ENCODE measurements at regions not wholly inside any gene's neighbourhood (a gene's known extent, or its start where the extent isn't known, plus 50 kb on each side); places are given as distances from the start of the nearest gene placed in this dataset.
"Not testable (repeated sequence)": the region's sequence is repeated elsewhere in the genome, so short reads cannot be mapped to it uniquely, and the experiment has no call there.

GRCh38 chr1:245102149-245102548, 52.6 kb upstream of the KIF26B start:
- not testable (repeated sequence) for FAIRE-seq; DNase-seq (ENCODE audit: insufficient read length, low spot score)

- no peak for DNase-seq (ENCODE audit: insufficient read length, low spot score)
- FAIRE-seq: no peak
Observed at GRCh38 chr1:245099401-245099800, 55.4 kb upstream of the KIF26B start.

GRCh38 chr1:245098924-245099323, 55.9 kb upstream of the KIF26B start:
- no peak for FAIRE-seq
- DNase-seq (ENCODE audit: insufficient read length, low spot score): no peak

GRCh38 chr1:245096311-245097066, 58.3 kb upstream of the KIF26B start:
- no peak for FAIRE-seq
- no peak for DNase-seq (ENCODE audit: insufficient read length, low spot score)

GRCh38 chr1:245095903-245096302, 58.9 kb upstream of the KIF26B start:
- DNase-seq (ENCODE audit: insufficient read length, low spot score) (no peak), FAIRE-seq (no peak)

DNA sequence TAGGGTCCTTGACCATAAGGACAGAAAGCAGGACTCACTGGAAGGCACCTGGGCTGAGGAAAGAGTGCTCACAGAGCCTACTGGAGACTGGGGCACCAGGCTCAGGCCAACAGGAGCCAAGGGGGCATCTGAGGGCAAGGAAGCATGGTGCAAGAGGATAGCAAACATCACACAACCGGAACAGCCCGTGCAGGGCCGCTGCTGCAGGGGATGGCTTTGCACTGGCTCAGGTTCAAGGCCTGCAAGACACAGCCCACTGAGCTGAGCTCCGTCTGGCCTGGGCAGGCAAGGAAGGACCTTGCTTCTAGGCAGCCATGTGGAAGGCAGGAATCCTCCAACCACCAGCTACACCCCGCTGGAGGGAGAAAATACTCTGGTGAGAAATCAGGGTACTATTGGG, 59.8 kb upstream of the KIF26B start:
- DNase-seq (ENCODE audit: insufficient read length, low spot score): no peak
- FAIRE-seq: no peak

DNA sequence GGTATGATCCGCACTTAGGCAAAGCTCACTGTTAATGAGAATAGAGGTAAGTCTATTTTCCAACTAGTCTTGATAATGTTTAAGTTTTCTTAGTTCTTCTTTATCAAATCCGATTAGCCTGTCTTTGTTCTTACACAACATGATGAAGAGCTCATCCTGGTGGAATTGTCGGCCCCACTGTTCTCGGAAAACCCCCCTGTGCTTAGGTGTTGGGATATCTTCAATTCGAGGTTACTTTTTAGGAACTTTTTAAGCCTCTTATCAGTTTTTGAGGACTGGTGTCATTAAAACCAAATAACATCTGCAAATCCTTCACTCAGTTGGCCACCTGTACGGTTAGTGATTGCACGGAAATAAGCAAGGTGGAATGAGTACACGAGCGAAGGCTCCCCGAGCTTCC, 60.7 kb upstream of the KIF26B start:
- FAIRE-seq (no peak), DNase-seq (ENCODE audit: insufficient read length, low spot score) (no peak)

DNA sequence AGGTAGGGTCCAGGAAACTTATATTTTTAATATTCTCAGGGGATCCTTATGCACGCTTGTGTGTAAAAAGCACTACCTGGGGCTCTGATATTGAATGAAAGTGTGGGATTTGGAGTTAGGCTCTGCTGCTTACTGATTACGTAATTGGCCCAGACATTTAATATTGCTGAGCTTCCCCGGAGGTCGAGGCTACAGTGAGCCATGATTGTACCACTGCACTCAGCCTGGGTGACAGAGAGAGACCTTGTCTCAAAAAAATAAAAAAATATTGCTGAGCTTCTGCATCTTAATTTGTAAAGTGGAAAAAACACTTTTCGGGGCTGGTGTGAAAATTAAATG, 62.2 kb upstream of the KIF26B start:
- DNase-seq (ENCODE audit: insufficient read length, low spot score) (no peak), FAIRE-seq (no peak)

DNA sequence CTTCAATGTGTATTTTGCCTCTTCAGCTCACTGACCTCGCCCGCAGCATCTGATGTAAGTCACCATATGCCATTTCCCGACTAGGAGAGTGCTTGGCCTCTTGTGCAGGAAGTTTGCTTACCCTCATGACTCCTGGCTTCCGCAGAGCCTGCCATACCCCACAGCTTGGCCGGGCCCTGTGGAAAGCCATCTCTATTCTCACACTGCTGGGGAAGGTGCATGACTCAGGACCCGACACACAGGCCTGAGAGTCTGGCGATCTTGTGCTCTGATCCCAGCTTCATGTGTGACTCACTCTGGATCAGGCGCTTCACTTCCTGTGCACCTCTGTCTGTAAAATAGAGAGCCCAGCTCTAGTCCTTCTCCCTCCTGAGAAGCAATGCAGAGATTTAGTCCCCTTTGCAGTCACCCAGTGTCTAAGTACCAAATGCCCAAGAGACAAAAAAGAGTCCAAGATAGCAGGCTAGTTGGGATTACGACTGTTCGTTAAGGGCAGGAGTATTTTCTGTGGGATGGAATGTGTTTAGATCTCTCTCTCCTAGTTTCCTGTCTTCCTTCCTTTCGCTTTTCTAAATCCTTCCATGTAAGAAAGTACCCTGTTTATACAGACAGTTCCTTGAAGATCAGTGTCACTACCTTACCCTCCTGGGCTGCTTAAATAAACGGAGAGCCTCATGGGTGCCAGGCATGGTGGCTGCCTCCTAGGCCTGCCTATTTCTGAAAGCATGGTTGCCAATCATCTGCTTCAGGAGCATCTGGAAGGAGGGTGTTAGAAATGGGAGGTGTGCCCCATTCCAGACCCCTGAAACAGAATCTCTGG, 62.8 kb upstream of the KIF26B start:
- DNase-seq (ENCODE audit: insufficient read length, low spot score) (peak; percentile 89), FAIRE-seq (peak; percentile 81)

DNA sequence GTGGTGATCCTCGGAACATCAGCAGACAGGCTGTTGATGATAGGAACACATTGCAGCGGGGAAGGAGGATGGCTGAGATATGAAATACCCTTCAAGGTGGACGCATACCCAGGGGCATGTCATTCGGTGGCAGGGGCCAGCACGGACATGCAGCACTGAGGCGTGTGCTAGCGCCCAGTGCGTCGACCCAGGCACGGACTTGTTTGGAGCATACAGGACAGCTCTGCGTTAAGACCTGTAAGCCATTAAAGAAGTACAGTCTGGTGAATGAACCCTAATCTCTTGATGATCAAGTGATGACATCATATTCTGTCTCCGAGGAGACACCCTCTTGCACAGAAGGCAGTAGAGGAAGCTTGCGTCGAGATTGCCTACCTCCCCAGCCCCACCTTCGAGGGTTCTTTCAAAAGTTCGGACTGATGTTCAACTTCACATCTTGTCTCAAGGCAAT, 63.6 kb upstream of the KIF26B start:
- DNase-seq (ENCODE audit: insufficient read length, low spot score) (no peak), FAIRE-seq (no peak)

DNA sequence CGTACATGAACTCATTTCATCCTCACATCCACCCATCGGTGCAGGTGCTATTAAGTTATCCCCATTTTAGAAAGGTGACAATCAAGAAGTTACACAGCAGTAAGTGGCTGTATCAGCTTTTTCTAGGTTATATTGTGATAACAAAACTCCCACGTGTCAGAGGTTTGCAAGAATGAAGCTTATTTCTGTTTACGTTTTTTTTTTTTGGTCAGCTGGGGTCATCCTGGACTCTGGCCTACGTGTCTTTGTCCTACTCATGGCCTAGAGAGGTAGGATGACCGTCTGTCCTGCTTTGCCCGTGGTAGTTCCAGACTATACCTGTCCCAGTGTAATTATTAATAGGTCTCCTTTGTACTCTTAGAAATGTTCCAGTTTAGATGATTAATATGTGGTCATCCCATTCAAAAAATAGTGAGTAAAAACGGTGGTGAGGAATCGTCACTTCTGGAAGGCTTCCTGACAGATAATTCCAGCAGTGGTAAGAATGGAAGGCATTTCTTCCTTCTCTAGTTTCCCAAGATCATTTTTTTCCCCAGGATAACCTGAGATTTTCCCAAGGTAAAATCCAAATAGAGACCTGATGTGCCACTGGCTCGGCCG, 64.2 kb upstream of the KIF26B start:
- DNase-seq (ENCODE audit: insufficient read length, low spot score): no peak
- FAIRE-seq: no peak

GRCh38 chr1:245087723-245088122, 67.1 kb upstream of the KIF26B start:
- DNase-seq (ENCODE audit: insufficient read length, low spot score) (no peak), FAIRE-seq (no peak)

GRCh38 chr1:245086389-245086969, 68.3 kb upstream of the KIF26B start:
- no peak for FAIRE-seq
- no peak for DNase-seq (ENCODE audit: insufficient read length, low spot score)

- FAIRE-seq: peak; percentile 9
- DNase-seq (ENCODE audit: insufficient read length, low spot score): peak; percentile 71
Observed at GRCh38 chr1:245085508-245086095, 69.2 kb upstream of the KIF26B start.

- no peak for FAIRE-seq
Observed at GRCh38 chr1:245084551-245084950, 70.2 kb upstream of the KIF26B start.

GRCh38 chr1:245079021-245079609, 75.7 kb upstream of the KIF26B start:
- no peak for FAIRE-seq

More at GRCh38 chr1:245084551-245084950, 70.2 kb upstream of the KIF26B start:
- DNase-seq (ENCODE audit: insufficient read length, low spot score): no peak

GRCh38 chr1:245074898-245075297, 79.9 kb upstream of the KIF26B start:
- DNase-seq (ENCODE audit: insufficient read length, low spot score): no peak
- FAIRE-seq: no peak

More at GRCh38 chr1:245079021-245079609, 75.7 kb upstream of the KIF26B start:
- no peak for DNase-seq (ENCODE audit: insufficient read length, low spot score)

GRCh38 chr1:245074232-245074747, 80.5 kb upstream of the KIF26B start:
- DNase-seq (ENCODE audit: insufficient read length, low spot score): no peak

DNA sequence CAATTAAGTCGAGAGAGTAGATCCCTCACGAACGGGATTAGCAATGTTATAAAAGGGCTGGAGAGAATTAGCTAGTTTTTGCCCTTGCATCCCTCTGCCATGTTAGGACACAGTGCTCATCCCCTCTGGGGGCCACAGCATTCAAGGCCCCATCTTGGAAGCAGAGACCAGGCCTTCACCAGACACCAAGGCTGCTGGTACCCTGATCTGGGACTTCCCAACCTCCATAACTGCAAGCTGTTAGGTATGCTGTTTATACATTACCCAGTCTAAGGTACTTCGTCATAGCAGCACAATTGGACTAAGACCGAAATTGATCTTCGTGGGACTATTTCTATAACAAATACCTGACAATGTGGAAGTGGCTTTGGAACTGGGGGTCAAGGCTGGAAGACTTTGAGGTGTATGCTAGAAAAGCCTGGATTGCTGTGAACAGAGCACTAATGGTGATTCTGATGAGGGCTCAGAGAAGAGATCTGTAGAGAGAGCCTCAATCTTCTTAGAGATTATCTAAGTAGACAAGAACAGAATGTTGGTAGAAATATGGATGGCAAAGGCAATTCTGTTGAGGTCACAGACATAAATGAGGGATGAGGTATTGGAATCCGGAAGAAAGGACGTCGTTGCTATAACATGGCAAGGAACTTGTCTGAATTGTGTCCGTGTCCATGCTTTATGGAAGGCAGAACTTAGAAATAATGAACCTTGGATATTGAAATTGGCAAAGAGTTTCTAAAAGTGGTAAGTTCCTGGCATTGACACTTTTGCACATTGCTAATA, 83.8 kb upstream of the KIF26B start:
- DNase-seq (ENCODE audit: insufficient read length, low spot score): no peak
- no peak for FAIRE-seq

More at GRCh38 chr1:245074232-245074747, 80.5 kb upstream of the KIF26B start:
- no peak for FAIRE-seq

All from HTR-8/SVneo (cell line).